ENCODE measurements at regions not wholly inside any gene's neighbourhood (a gene's known extent, or its start where the extent isn't known, plus 50 kb on each side); places are given as distances from the start of the nearest gene placed in this dataset.

DNA sequence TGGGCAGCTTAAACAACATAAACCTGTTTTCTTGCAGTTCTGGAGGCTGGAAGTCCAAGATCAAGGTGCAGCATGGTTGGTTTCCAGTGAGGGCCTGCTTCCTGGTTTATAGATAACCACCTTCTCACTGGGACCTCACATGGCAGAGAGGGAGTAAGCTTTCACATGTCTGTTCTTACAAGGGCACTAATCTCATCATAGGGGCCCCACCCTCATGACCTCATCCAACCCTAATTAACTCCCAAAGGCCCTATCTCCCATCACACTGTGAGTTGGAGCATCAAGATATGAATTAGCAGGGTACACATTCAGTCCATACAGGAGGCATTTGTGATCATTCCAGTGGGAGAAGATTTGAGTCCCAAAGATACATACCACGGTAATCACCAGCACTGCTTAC lies 50.5 kb upstream of the GRIN2A start:
- TF ChIP-seq, protein P1, sequence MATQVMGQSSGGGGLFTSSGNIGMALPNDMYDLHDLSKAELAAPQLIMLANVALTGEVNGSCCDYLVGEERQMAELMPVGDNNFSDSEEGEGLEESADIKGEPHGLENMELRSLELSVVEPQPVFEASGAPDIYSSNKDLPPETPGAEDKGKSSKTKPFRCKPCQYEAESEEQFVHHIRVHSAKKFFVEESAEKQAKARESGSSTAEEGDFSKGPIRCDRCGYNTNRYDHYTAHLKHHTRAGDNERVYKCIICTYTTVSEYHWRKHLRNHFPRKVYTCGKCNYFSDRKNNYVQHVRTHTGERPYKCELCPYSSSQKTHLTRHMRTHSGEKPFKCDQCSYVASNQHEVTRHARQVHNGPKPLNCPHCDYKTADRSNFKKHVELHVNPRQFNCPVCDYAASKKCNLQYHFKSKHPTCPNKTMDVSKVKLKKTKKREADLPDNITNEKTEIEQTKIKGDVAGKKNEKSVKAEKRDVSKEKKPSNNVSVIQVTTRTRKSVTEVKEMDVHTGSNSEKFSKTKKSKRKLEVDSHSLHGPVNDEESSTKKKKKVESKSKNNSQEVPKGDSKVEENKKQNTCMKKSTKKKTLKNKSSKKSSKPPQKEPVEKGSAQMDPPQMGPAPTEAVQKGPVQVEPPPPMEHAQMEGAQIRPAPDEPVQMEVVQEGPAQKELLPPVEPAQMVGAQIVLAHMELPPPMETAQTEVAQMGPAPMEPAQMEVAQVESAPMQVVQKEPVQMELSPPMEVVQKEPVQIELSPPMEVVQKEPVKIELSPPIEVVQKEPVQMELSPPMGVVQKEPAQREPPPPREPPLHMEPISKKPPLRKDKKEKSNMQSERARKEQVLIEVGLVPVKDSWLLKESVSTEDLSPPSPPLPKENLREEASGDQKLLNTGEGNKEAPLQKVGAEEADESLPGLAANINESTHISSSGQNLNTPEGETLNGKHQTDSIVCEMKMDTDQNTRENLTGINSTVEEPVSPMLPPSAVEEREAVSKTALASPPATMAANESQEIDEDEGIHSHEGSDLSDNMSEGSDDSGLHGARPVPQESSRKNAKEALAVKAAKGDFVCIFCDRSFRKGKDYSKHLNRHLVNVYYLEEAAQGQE (IDR thresholded peaks at IDR 0.05; ENCODE audit: borderline replicate concordance): no peak
- TF ChIP-seq TAF1 (IDR thresholded peaks at IDR 0.05; ENCODE audit: low read depth) (no peak), CTCF (IDR thresholded peaks at IDR 0.05; ENCODE audit: poor library complexity, severe bottlenecking) (no peak), EZH2 (IDR thresholded peaks at IDR 0.05; ENCODE audit: borderline replicate concordance, insufficient read depth, low read length, poor library complexity, severe bottlenecking) (no peak), RAD21 (conservative IDR thresholded peaks at IDR 0.05) (no peak), POLR2AphosphoS5 (IDR thresholded peaks at IDR 0.05) (no peak), EP300 (conservative IDR thresholded peaks at IDR 0.05; ENCODE audit: poor library complexity, severe bottlenecking) (no peak), SMC3 (conservative IDR thresholded peaks at IDR 0.05; ENCODE audit: poor library complexity) (no peak)
